Natural killer cell treated with Interleukin-12 subunit alpha and Interleukin-12 subunit beta and Interleukin-15 and Interleukin-18, amount 100 ng/mL, for 72 hours (primary cell): ENCODE measurements at regions not wholly inside any gene's neighbourhood (a gene's known extent, or its start where the extent isn't known, plus 50 kb on each side); places are given as distances from the start of the nearest gene placed in this dataset.
"Not testable (repeated sequence)": the region's sequence is repeated elsewhere in the genome, so short reads cannot be mapped to it uniquely, and the experiment has no call there.

Source experiments
- ATAC-seq, 2 donors: fragments of 150-1000 bp; cut with Tn5 transposase in 1 of 2; sonication (Bioruptor Pico), chemical (Tn5 transposase) in 1 of 2; 2 replicates each; pipeline ENCODE4 v1.10.0; 2021
- DNase-seq: peaks from one replicate; pipeline ENCODE4 v3.0.0; 2022; ENCODE audit warnings: low spot score
- H3K27ac Mint-ChIP-seq, 2 donors: 1 replicate in 1 of 2; 2 replicates in 1 of 2; pipeline ENCODE4 v1.8.0; 2022; ENCODE audit warnings: mixed read lengths in 2 of 2, mild to moderate bottlenecking in 1 of 2, moderate library complexity in 1 of 2
- H3K27me3 Mint-ChIP-seq, 2 donors: 1 replicate in 1 of 2; 2 replicates in 1 of 2; pipeline ENCODE4 v1.8.0; 2022; ENCODE audit warnings: mixed read lengths in 2 of 2
- H3K36me3 Mint-ChIP-seq: one replicate; pipeline ENCODE4 v1.8.0; 2022; ENCODE audit warnings: mixed read lengths
- H3K4me1 Mint-ChIP-seq, 2 donors: 1 replicate in 1 of 2; 2 replicates in 1 of 2; pipeline ENCODE4 v1.8.0; 2022; ENCODE audit warnings: low read depth in 2 of 2, mixed read lengths in 2 of 2, mild to moderate bottlenecking in 1 of 2
- H3K4me3 Mint-ChIP-seq: one replicate; pipeline ENCODE4 v1.8.0; 2022; ENCODE audit warnings: mixed read lengths
- H3K9me3 Mint-ChIP-seq: 2 replicates; pipeline ENCODE4 v1.8.0; 2022; ENCODE audit warnings: mixed read lengths

- Mint-ChIP-seq H3K27ac (no peak overlapping the region), H3K27me3 (no peaks in the 10 kb centered on the region), H3K36me3 (peaks cover 7% of the 10 kb centered on the region), H3K9me3 (peaks cover 7% of the 10 kb centered on the region), H3K4me1 (no peaks in the 10 kb centered on the region), H3K4me3 (no peak overlapping the region)
- ATAC-seq (no peak), DNase-seq (no peak)
Measured at GRCh38 chr4:34363842-34364241, 1880.5 kb downstream of the ARAP2 start.

GRCh38 chr4:34365946-34366345, 1878.4 kb downstream of the ARAP2 start:
- no peaks in the 10 kb centered on the region for H3K27me3 Mint-ChIP-seq
- H3K4me3 Mint-ChIP-seq: no peak overlapping the region
- DNase-seq (no peak), ATAC-seq (no peak)
- H3K9me3 Mint-ChIP-seq: peaks cover 7% of the 10 kb centered on the region
- no peaks in the 10 kb centered on the region for H3K4me1 Mint-ChIP-seq
- H3K36me3 Mint-ChIP-seq: peaks cover 7% of the 10 kb centered on the region
- no peak overlapping the region for H3K27ac Mint-ChIP-seq

GRCh38 chr4:34371676-34372075, 1872.6 kb downstream of the ARAP2 start:
- H3K4me3 Mint-ChIP-seq: no peak overlapping the region
- no peaks in the 10 kb centered on the region for H3K27me3 Mint-ChIP-seq
- H3K4me1 Mint-ChIP-seq: no peaks in the 10 kb centered on the region
- no peaks in the 10 kb centered on the region for H3K36me3 Mint-ChIP-seq
- DNase-seq: no peak
- ATAC-seq: no peak
- peaks cover 6% of the 10 kb centered on the region for H3K9me3 Mint-ChIP-seq
- H3K27ac Mint-ChIP-seq: no peak overlapping the region

- no peak overlapping the region for H3K4me3 Mint-ChIP-seq
- H3K36me3 Mint-ChIP-seq: no peaks in the 10 kb centered on the region
- H3K9me3 Mint-ChIP-seq: peaks cover 6% of the 10 kb centered on the region
- no peaks in the 10 kb centered on the region for H3K4me1 Mint-ChIP-seq
- no peak for DNase-seq
- no peak for ATAC-seq
- no peak overlapping the region for H3K27ac Mint-ChIP-seq
- H3K27me3 Mint-ChIP-seq: no peaks in the 10 kb centered on the region
Measured at GRCh38 chr4:34372815-34373214, 1871.5 kb downstream of the ARAP2 start.

- no peak for ATAC-seq
- DNase-seq: no peak
- Mint-ChIP-seq H3K27ac (no peak overlapping the region), H3K27me3 (no peaks in the 10 kb centered on the region), H3K4me3 (no peak overlapping the region), H3K9me3 (peaks cover 6% of the 10 kb centered on the region), H3K36me3 (no peaks in the 10 kb centered on the region), H3K4me1 (no peaks in the 10 kb centered on the region)
Measured at GRCh38 chr4:34373456-34373855, 1870.9 kb downstream of the ARAP2 start.

GRCh38 chr4:34412233-34412632, 1832.1 kb downstream of the ARAP2 start:
- Mint-ChIP-seq H3K9me3 (peaks cover 26% of the 10 kb centered on the region), H3K27me3 (no peaks in the 10 kb centered on the region), H3K4me3 (no peak overlapping the region)

GRCh38 chr4:34412911-34413310, 1831.4 kb downstream of the ARAP2 start:
- Mint-ChIP-seq H3K27ac (no peak overlapping the region), H3K4me3 (no peak overlapping the region), H3K4me1 (no peaks in the 10 kb centered on the region), H3K27me3 (no peaks in the 10 kb centered on the region), H3K36me3 (peaks cover 5% of the 10 kb centered on the region), H3K9me3 (peaks cover 26% of the 10 kb centered on the region)
- no peak for DNase-seq
- no peak for ATAC-seq

More at GRCh38 chr4:34412233-34412632, 1832.1 kb downstream of the ARAP2 start:
- DNase-seq (no peak), ATAC-seq (no peak)
- Mint-ChIP-seq H3K4me1 (no peaks in the 10 kb centered on the region), H3K36me3 (peaks cover 5% of the 10 kb centered on the region), H3K27ac (no peak overlapping the region)

DNA sequence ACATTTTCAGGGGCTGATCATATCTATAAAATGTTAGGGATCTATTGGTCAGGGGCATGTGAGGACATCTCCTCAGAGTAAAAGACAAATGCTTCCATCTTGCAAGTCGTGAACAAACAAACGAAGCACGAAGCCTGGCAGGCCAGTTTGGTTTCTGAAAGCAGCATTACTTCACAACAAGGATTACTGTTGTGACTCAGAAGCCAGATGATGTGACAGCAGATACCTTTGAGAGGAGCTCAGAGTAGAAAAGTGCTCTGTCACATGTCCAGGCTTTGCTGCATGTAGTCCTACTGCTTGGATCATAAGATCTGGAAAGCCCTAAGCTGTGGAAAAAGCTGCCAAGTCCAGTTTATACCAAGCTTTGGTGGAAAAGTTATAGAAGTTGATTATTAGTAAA, 1827.2 kb downstream of the ARAP2 start:
- Mint-ChIP-seq H3K27ac (no peak overlapping the region), H3K36me3 (no peaks in the 10 kb centered on the region), H3K9me3 (peaks cover 13% of the 10 kb centered on the region), H3K27me3 (no peaks in the 10 kb centered on the region), H3K4me3 (no peak overlapping the region), H3K4me1 (no peaks in the 10 kb centered on the region)
- no peak for ATAC-seq
- no peak for DNase-seq

- ATAC-seq: no peak
- H3K9me3 Mint-ChIP-seq: peaks cover 8% of the 10 kb centered on the region
Measured at GRCh38 chr4:34419871-34420270, 1824.4 kb downstream of the ARAP2 start.

DNA sequence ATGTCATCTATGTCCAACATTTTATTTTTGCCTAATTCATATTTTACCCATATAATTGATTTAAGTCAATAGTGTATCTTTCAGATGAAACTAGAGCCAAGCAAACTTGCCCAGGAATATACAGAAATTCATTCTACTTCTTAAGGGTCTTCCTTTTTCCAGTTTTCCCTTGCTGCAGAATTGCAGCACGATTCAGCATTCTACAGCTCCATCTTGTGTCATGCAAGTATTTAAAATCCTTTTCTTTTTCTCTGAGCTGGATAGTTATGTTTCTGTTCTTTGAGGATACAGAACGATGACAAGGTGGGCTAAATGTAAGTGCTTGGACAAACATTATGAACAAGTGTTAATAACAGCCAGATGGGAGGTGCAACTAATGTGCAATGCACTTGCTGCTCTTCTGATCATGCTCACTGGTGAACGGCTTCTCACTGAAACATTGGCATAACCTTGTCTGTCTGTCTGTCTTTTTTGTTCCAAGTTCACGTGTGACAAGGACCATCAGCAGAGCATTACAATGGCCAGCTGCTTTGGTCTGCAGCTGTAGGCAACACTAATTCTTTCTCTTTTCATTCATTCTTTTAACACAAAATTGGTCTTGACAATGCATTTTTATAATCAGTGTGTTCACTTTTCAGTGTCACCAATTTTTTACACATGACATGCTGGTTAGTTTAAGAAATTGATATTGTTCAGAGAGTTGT, 1821.7 kb downstream of the ARAP2 start:
- Mint-ChIP-seq H3K9me3 (peaks cover 8% of the 10 kb centered on the region), H3K27me3 (no peaks in the 10 kb centered on the region), H3K27ac (no peak overlapping the region), H3K4me1 (no peaks in the 10 kb centered on the region), H3K4me3 (no peak overlapping the region), H3K36me3 (no peaks in the 10 kb centered on the region)
- ATAC-seq (no peak), DNase-seq (no peak)

More at GRCh38 chr4:34419871-34420270, 1824.4 kb downstream of the ARAP2 start:
- DNase-seq: no peak
- no peak overlapping the region for H3K27ac Mint-ChIP-seq
- H3K36me3 Mint-ChIP-seq: no peaks in the 10 kb centered on the region
- no peak overlapping the region for H3K4me3 Mint-ChIP-seq
- H3K27me3 Mint-ChIP-seq: no peaks in the 10 kb centered on the region
- H3K4me1 Mint-ChIP-seq: no peaks in the 10 kb centered on the region

- H3K27me3 Mint-ChIP-seq: no peaks in the 10 kb centered on the region
- H3K27ac Mint-ChIP-seq: no peak overlapping the region
- no peak for ATAC-seq
- H3K4me1 Mint-ChIP-seq: no peaks in the 10 kb centered on the region
- H3K36me3 Mint-ChIP-seq: no peaks in the 10 kb centered on the region
- DNase-seq: no peak
- no peak overlapping the region for H3K4me3 Mint-ChIP-seq
- H3K9me3 Mint-ChIP-seq: peaks cover 12% of the 10 kb centered on the region
Measured at GRCh38 chr4:34432706-34433105, 1811.6 kb downstream of the ARAP2 start.

DNA sequence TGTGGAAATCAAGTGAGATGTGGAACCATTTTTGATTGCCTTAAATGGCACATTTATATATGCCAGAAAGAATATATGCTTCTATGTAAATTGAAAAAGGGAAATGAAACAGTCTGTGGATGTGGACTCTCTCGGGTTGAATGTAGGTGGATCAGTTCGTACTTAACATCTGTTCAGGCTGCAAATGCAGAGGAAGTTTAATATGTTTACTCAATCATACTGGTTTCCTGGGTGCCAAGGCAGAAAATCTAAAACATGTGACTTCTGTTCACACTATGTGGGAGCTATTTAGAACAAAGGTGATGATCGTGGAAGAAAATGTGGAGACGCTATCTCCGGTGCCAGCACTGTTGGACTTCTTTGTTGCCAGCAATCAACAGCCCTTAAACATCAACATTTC, 1809.9 kb downstream of the ARAP2 start:
- H3K27ac Mint-ChIP-seq: not testable (repeated sequence)

DNA sequence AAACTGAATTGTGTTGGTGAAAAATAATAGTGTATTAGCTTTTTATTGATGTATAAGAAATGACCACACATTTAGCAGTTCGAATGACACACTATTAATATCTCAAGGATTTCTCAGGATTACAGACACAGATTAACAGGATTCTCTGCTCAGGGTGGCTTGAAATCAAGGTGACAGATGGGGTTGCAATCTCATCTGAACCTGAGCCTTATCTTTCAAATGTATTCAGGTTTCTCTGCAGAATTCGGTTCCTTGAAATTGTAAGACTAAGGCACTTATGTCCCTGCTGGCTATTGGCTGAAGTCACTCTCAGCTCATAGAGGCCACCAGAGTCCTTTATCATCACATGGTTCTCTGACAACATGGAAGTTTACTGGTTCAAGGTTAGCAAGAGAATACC, 1780.1 kb downstream of the ARAP2 start:
- Mint-ChIP-seq H3K9me3 (peaks cover 19% of the 10 kb centered on the region), H3K27me3 (no peaks in the 10 kb centered on the region), H3K27ac (no peak overlapping the region), H3K36me3 (no peaks in the 10 kb centered on the region), H3K4me1 (no peaks in the 10 kb centered on the region), H3K4me3 (no peak overlapping the region)
- DNase-seq (no peak), ATAC-seq (no peak)

More for the DNA sequence above, 1809.9 kb downstream of the ARAP2 start:
- DNase-seq, H3K4me1 Mint-ChIP-seq, H3K36me3 Mint-ChIP-seq, H3K27me3 Mint-ChIP-seq, H3K4me3 Mint-ChIP-seq, H3K9me3 Mint-ChIP-seq, ATAC-seq: not testable (repeated sequence)

DNA sequence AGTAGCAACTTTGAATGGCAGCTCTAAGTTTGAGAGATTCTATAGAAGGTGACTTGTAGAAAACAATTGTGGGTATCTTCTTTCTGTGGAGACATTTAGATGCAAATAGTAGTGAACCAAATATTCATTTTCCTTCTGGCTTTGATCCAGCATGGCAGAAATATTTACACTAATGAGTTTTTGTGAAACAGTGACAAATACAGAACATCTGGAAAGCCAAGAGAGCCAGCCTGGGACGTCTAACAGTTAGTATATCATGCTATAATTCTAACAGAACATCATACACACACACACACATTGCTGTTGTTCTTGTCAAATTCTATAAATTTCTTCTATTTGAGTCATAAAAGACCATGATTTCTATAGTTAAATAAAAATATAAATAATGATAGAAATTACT, 1777.9 kb downstream of the ARAP2 start:
- H3K9me3 Mint-ChIP-seq: peaks cover 13% of the 10 kb centered on the region
- no peak overlapping the region for H3K27ac Mint-ChIP-seq
- no peak overlapping the region for H3K4me3 Mint-ChIP-seq
- no peaks in the 10 kb centered on the region for H3K36me3 Mint-ChIP-seq
- DNase-seq (no peak), ATAC-seq (no peak)
- H3K4me1 Mint-ChIP-seq: no peaks in the 10 kb centered on the region
- no peaks in the 10 kb centered on the region for H3K27me3 Mint-ChIP-seq

DNA sequence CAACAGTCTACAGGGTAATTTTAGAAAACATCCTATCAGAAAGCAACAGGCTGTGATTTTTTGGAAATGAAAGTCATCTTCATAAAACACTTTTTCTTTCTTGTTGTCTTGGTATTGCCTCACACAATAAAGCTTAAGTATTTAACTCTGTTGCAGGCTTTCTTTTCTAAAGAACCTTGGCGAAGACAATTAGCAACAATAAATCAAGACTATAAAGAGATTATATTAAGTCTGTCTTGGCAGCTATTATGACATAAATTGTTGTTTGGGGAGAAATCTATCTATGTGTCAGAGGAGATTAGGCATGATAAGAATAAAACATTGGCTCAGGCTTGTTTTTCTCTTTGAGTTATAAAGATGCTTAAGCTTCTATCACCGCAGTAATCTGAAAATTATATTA, 1774.8 kb downstream of the ARAP2 start:
- Mint-ChIP-seq H3K4me1 (no peaks in the 10 kb centered on the region), H3K27me3 (no peaks in the 10 kb centered on the region), H3K27ac (no peak overlapping the region), H3K36me3 (no peaks in the 10 kb centered on the region), H3K4me3 (no peak overlapping the region), H3K9me3 (peaks cover 14% of the 10 kb centered on the region)
- no peak for DNase-seq
- no peak for ATAC-seq
